GM12874 (cell line): ENCODE measurements at regions not wholly inside any gene's neighbourhood (a gene's known extent, or its start where the extent isn't known, plus 50 kb on each side); places are given as distances from the start of the nearest gene placed in this dataset.

Experiments used
- TF ChIP-seq, protein P1 (sequence below): IDR thresholded peaks from 2 replicates; pipeline ENCODE4 v1.5.1; 2011; ENCODE audit warnings: low read depth, mild to moderate bottlenecking, control low read depth, low read length, moderate library complexity; ENCODE audit not compliant: insufficient read depth

DNA sequence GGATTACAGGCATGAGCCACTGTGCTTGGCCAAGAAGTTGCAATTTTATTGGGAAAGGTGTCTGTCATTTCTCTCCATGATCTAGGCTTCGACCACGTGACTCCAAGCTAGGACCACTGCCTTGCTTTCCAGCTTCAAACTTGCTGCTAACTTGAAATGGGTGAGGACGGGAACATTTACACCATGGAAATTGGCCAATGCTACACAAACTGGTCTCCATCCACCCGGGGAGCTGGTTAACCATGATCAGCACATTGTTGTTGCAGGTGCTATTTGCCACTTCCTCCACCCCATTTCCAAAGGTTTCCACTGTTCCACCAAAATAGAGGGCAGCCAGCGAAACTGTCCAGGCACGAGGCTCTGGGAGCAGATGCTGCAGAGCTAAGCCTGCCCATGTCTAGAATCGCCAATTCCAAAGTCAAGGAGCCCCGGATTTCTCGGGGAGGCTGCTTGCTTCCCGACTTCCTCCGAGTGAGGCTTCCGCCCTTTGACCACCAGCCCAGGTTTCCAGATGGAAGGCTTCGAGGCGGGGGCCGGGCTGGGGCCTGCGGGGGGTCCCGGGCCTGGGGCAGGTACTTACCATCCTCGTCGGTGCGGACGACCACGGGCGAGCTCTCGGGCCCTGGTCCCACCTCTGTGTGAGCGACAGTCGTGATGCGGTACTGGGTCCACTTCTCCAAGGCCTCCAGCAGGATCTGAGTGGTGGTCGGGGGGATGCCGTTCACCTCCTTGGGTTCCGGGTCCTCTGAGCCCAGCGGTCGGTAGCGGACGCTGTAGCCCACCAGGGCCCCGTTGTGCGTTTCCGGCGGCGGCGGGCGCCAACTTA is 109.7 kb downstream of the PTPRS start:
- TF ChIP-seq, protein P1, sequence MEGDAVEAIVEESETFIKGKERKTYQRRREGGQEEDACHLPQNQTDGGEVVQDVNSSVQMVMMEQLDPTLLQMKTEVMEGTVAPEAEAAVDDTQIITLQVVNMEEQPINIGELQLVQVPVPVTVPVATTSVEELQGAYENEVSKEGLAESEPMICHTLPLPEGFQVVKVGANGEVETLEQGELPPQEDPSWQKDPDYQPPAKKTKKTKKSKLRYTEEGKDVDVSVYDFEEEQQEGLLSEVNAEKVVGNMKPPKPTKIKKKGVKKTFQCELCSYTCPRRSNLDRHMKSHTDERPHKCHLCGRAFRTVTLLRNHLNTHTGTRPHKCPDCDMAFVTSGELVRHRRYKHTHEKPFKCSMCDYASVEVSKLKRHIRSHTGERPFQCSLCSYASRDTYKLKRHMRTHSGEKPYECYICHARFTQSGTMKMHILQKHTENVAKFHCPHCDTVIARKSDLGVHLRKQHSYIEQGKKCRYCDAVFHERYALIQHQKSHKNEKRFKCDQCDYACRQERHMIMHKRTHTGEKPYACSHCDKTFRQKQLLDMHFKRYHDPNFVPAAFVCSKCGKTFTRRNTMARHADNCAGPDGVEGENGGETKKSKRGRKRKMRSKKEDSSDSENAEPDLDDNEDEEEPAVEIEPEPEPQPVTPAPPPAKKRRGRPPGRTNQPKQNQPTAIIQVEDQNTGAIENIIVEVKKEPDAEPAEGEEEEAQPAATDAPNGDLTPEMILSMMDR = no peak

DNA sequence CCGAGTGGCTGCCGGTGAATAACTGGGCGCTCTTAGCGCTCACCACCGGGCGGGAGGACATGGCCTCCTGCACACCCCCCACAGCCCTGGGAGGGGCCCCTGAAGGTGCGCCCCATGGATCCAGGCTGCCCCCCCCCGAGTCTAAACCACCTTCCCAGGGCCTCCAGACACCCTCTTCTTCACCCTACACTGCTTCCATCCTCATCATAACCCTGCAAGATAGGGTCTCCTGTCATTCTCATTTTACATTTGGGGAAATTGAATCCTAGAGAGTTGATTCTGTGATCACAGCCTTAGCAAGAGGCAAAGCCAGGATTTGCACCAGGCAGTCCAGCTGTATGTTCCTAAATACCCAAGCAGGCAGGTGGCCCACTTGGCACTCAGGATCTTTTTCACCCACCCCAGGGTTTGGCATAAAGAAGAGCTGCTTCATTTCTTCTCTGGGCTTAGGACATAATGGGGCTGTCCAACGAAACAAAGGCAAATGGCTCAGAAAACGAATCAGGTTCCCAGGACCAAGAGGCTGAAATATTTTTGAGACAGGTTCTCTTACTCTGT is 110.8 kb downstream of the PTPRS start:
- TF ChIP-seq, protein P1 = no peak

DNA sequence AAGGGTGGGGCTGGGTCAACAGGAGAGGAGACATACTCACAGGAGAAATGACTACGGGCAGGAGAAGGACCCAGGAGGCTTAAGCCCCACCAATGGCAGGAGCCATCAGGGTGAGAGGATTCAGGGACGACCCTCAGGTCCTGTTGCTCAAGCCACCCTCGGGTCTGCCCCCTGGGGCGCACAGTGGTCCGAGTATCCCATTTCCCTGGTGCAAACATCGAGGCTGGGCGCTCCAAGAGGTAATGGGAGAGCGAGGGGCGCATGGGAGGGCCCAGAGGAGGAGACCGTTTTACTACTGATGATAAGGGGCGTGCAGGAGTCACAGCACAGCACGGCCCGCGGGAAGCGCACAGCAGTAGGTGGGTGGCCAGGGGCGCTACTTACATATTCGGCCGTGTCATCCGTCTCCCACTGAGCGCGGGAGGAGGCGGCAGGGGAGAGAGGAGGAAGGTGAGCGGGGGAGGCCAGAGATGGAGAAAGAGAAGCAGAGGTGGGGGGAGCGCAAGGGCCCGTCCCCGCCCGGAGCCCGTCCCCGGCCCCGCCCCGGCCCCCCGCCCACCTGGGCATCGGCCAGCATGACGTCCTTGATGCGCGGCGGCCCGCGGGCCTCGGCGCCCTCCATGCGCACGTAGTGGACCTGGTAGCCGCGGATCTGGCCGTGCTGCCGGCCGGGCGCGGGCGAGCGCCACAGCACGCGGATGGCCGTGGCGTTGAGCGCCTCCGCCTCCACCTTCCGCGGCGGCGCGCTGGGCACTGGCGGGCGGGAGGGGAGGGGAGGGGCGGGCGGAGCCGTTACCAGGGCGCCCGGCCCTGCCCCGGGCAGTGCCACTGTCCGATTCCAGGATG is 111.5 kb downstream of the PTPRS start:
- TF ChIP-seq, protein P1 = no peak

DNA sequence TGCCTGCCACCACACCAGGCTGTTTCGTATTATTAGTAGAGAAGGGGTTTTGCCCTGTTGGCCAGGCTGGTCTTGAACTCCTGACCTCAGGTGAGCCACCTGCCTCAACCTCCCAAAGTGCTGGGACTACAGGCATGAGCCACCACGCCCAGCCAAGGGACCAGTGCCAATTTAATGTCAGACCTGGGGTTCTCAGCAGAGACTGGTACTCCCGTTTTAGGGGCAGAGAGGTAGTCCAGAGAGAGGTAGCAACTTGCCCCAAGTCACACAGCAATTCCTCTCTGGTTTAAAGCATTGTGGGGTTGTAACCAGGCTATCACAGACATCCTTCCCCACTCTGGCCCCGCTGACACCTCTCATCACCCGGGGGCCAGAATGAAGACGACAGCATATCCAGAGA is 112.1 kb downstream of the PTPRS start:
- TF ChIP-seq, protein P1 = no peak

DNA sequence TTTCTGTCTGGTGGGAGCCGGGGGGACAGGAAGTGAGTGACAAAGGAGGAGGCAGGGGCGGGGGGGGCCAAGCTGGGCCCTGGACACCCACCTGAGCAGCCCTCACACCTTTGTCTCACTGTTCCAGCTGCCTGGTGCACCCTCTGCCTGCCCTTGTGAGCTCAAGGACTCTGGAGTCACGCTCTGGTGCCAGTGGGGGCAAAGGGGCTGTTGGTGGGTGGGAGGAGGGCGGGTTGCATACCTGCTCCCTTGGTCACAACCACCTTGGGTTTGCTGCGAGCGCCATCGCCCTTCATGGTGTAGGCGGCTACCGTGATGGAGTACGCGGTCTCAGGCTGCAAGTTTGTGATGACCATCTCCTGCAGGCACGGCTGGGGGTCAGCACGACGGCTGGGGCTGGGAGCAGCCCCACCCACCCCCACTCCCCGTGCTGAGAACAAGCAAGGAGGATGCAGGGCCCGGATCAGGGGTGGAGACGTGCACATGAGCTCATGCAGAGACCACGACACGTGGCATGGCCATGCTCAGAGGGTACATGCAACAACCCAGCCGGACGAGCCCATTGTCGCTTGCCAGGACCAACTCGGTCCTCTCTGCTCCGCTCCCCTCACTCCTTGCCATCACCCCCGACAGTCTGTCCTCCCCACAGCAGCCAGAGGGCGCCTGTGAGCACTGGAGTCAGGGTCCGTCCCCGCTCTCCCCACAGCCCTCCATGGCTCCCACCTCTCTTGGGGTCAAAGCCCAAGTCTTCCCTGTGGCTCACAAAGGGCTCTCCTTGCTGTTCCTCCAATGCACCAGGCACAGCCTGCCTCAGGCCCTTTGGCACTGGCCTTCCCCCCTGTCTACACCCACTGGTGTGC is 114.9 kb downstream of the PTPRS start:
- TF ChIP-seq, protein P1 = peak; percentile 65

DNA sequence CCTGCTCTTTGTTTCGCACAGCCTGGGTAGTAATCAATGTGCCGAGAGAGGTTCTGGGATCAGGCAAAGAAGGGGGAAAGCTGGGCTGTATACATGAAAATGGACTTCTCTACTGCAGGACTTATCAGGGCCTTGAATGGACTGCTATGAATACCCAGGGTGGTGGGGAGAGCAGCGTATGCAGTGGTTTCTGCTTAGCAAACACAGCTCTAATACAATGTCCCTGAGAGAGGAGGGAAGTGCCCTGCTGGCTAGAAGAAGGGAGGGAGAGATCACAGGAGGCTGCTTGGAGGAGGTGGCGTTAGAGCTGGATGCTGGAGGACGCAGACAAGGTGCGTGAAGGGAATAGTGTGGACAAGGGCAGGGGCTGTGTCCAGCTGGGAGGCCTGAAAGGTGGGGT is 116.1 kb downstream of the PTPRS start:
- TF ChIP-seq, protein P1 = no peak
